H9 (cell line): ENCODE measurements at regions not wholly inside any gene's neighbourhood (a gene's known extent, or its start where the extent isn't known, plus 50 kb on each side); places are given as distances from the start of the nearest gene placed in this dataset.

Source experiments
- DNase-seq: peaks from one replicate; pipeline ENCODE4 v3.0.0-alpha.2; 2017
- H2AFZ ChIP-seq: one replicate; pipeline ENCODE4 v1.6.1; 2013; ENCODE audit warnings: mild to moderate bottlenecking, low read length, control low read depth, moderate library complexity
- H2AK5ac ChIP-seq: 2 replicates; pipeline ENCODE4 v1.6.1; 2013; ENCODE audit warnings: low read length, control low read depth, mixed read lengths; ENCODE audit not compliant: insufficient read length
- H2BK120ac ChIP-seq: one replicate; pipeline ENCODE4 v1.6.1; 2013; ENCODE audit warnings: low read depth, mild to moderate bottlenecking, low read length, control low read depth, inconsistent platforms; ENCODE audit not compliant: poor library complexity, severe bottlenecking
- H2BK12ac ChIP-seq: 2 replicates; pipeline ENCODE4 v1.6.1; 2013; ENCODE audit warnings: low read length, control low read depth, mixed read lengths, low read depth; ENCODE audit not compliant: insufficient read length
- H2BK15ac ChIP-seq: 2 replicates; pipeline ENCODE4 v1.6.1; 2013; ENCODE audit warnings: low read depth, low read length, control low read depth
- H2BK20ac ChIP-seq: one replicate; pipeline ENCODE4 v1.6.1; 2013; ENCODE audit warnings: low read depth, mild to moderate bottlenecking, low read length, control low read depth, inconsistent platforms; ENCODE audit not compliant: poor library complexity, severe bottlenecking
- H2BK5ac ChIP-seq: 2 replicates; pipeline ENCODE4 v1.6.1; 2013; ENCODE audit warnings: low read length, control low read depth, mixed read lengths; ENCODE audit not compliant: insufficient read length
- H3K14ac ChIP-seq: 2 replicates; pipeline ENCODE4 v1.6.1; 2013; ENCODE audit warnings: low read length, control low read depth; ENCODE audit not compliant: insufficient read depth
- H3K18ac ChIP-seq: 2 replicates; pipeline ENCODE4 v1.6.1; 2013; ENCODE audit warnings: low read depth, mild to moderate bottlenecking, mixed read lengths, low read length, control low read depth; ENCODE audit not compliant: insufficient read length
- H3K23ac ChIP-seq: 2 replicates; pipeline ENCODE4 v1.6.1; 2013; ENCODE audit warnings: low read length, control low read depth, mixed read lengths, low read depth; ENCODE audit not compliant: insufficient read length
- H3K23me2 ChIP-seq: 2 replicates; pipeline ENCODE4 v1.6.1; 2013; ENCODE audit warnings: low read depth, mild to moderate bottlenecking, mixed read lengths, low read length, control low read depth; ENCODE audit not compliant: insufficient read length, poor library complexity, severe bottlenecking
- H3K27ac ChIP-seq: 2 replicates; pipeline ENCODE4 v1.5.1; 2013; ENCODE audit warnings: low read length, control low read depth, mixed read lengths, low read depth; ENCODE audit not compliant: insufficient read length
- H3K27me3 ChIP-seq: 2 replicates; pipeline ENCODE4 v1.6.1; 2013; ENCODE audit warnings: low read length, control low read depth, inconsistent platforms; ENCODE audit not compliant: insufficient read depth
- H3K4ac ChIP-seq: 2 replicates; pipeline ENCODE4 v1.6.1; 2013; ENCODE audit warnings: low read depth, mild to moderate bottlenecking, control low read depth, inconsistent platforms, low read length, moderate library complexity
- H3K4me1 ChIP-seq: 2 replicates; pipeline ENCODE4 v1.6.1; 2013; ENCODE audit warnings: low read length, control low read depth, inconsistent platforms; ENCODE audit not compliant: insufficient read depth
- H3K4me2 ChIP-seq: 2 replicates; pipeline ENCODE4 v1.6.1; 2013; ENCODE audit warnings: low read length, control low read depth, mixed read lengths; ENCODE audit not compliant: insufficient read length, insufficient read depth
- H3K56ac ChIP-seq: 2 replicates; pipeline ENCODE4 v1.6.1; 2013; ENCODE audit warnings: low read depth, mild to moderate bottlenecking, mixed read lengths, low read length, control low read depth; ENCODE audit not compliant: insufficient read length
- H3K79me1 ChIP-seq: 2 replicates; pipeline ENCODE4 v1.6.1; 2013; ENCODE audit warnings: low read depth, mild to moderate bottlenecking, moderate library complexity, low read length, control low read depth, inconsistent platforms; ENCODE audit not compliant: insufficient read depth, poor library complexity, severe bottlenecking
- H3K79me2 ChIP-seq: 2 replicates; pipeline ENCODE4 v1.6.1; 2013; ENCODE audit warnings: low read length, control low read depth, inconsistent platforms; ENCODE audit not compliant: insufficient read depth
- H3K9ac ChIP-seq: 2 replicates; pipeline ENCODE4 v1.6.1; 2013; ENCODE audit warnings: low read length, control low read depth, mixed read lengths; ENCODE audit not compliant: insufficient read length; ENCODE audit errors: extremely low read depth
- H3K9me3 ChIP-seq: one replicate; pipeline ENCODE4 v1.6.1; 2013; ENCODE audit warnings: low read depth, low read length, inconsistent platforms; ENCODE audit not compliant: control insufficient read depth
- H3T11ph ChIP-seq: one replicate; pipeline ENCODE4 v1.6.1; 2013; ENCODE audit warnings: mild to moderate bottlenecking, low read length, control low read depth, inconsistent platforms
- H4K20me1 ChIP-seq: one replicate; pipeline ENCODE4 v1.6.1; 2013; ENCODE audit not compliant: control insufficient read depth, insufficient read length, insufficient read depth
- H4K5ac ChIP-seq: 2 replicates; pipeline ENCODE4 v1.6.1; 2013; ENCODE audit warnings: low read depth, mild to moderate bottlenecking, mixed read lengths, low read length, control low read depth; ENCODE audit not compliant: insufficient read length
- H4K8ac ChIP-seq: replicated peaks from 2 replicates; pipeline ENCODE4 v1.6.1; 2013; ENCODE audit warnings: low read length, control low read depth, mixed read lengths, low read depth; ENCODE audit not compliant: insufficient read length
- H4K91ac ChIP-seq: 2 replicates; pipeline ENCODE4 v1.6.1; 2013; ENCODE audit warnings: low read depth, mild to moderate bottlenecking, moderate library complexity, mixed read lengths, low read length, control low read depth; ENCODE audit not compliant: insufficient read length
- H3K27ac Mint-ChIP-seq, 3 experiments: 2 replicates in 2 of 3; 3 replicates in 1 of 3; pipeline ENCODE4 v1.8.0; 2020 to 2021; ENCODE audit warnings: mixed read lengths in 3 of 3, mild to moderate bottlenecking in 1 of 3, moderate library complexity in 1 of 3
- H3K27me3 Mint-ChIP-seq: 2 replicates; pipeline ENCODE4 v1.8.0; 2021; ENCODE audit warnings: low read depth, mild to moderate bottlenecking, moderate library complexity, mixed read lengths
- H3K36me3 Mint-ChIP-seq, 3 experiments: 2 replicates in 2 of 3; 3 replicates in 1 of 3; pipeline ENCODE4 v1.8.0; 2020 to 2021; ENCODE audit warnings: low read depth in 3 of 3, mixed read lengths in 3 of 3; ENCODE audit not compliant: insufficient read depth in 1 of 3
- H3K4me1 Mint-ChIP-seq, 2 experiments: 2 replicates each; pipeline ENCODE4 v1.8.0; 2020; ENCODE audit warnings: mixed read lengths in 2 of 2
- H3K4me3 Mint-ChIP-seq, 2 experiments: 2 replicates in 1 of 2; 3 replicates in 1 of 2; pipeline ENCODE4 v1.8.0; 2020 to 2021; ENCODE audit warnings: mild to moderate bottlenecking in 2 of 2, mixed read lengths in 2 of 2, moderate library complexity in 1 of 2
- H3K9me3 Mint-ChIP-seq, 2 experiments: 2 replicates in 1 of 2; 3 replicates in 1 of 2; pipeline ENCODE4 v1.8.0; 2020; ENCODE audit warnings: mild to moderate bottlenecking in 2 of 2, mixed read lengths in 2 of 2, moderate library complexity in 1 of 2
- CTCF ChIP-seq: fragments of 200-600 bp; sonication (generic); conservative IDR thresholded peaks from 3 replicates; pipeline ENCODE4 v1.8.0; 2021; ENCODE audit warnings: antibody characterized with exemption, mild to moderate bottlenecking
- WGBS: extraction: QIAGEN DNeasy Blood & Tissue Kit; methylation state at CpG from one replicate; pipeline ENCODE4 v1.1.7; 2013; ENCODE audit warnings: missing lambda C conversion rate, low lambda C conversion rate, mixed read lengths; ENCODE audit not compliant: insufficient read length; ENCODE audit errors: extremely low coverage; 5-methylcytosine and 5-hydroxymethylcytosine counted together

DNA sequence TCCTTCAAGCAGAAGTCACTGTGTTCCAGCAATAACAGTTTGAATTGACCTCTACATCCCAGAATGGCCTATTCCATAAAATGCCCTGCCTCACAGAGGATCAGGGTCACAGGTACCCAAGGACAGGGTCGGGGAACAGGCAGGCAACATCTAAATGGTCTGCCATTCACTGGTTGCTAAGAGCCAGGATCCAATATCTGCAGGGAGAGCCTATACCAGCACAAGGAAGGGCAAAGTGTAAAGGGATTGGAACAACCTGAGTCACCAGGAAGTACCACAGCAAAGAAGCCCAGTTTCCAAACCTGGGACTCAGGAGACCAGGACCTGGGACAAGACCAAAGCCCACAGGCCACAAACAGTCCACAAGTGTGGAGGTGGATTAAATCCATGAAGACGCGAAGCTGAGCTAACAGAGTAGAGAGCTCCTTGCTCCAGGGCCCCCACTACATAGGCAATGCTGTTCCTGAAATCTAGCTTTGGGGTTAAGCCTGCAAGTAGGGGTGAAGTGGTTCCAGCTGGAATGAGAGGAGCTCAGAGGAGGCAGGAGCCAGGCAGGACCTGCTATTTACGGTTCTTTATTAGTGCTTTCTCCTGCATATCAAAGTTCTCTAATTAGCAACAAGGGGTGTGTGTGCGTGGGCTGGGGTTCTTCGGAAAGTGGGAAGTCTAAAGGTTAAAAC, 274.3 kb downstream of the BCL11B start:
- Histone ChIP-seq H3K4me1 (peaks cover 4% of the 10 kb centered on the region; the same call in 1 of the 2 replicates), H3K27me3 (no peaks in the 10 kb centered on the region), H3K9me3 (no peaks in the 10 kb centered on the region), H3K56ac (no peak overlapping the region), H4K5ac (no peak overlapping the region), H2AFZ (no peak overlapping the region), H4K8ac (no peak overlapping the region), H3K4me2 (no peak overlapping the region), H3K4ac (no peak overlapping the region), H3K23ac (no peak overlapping the region), H3K9ac (no peak overlapping the region), H4K91ac (no peak overlapping the region), H3K14ac (no peak overlapping the region), H3K79me1 (no peaks in the 10 kb centered on the region), H3K27ac (no peak overlapping the region), H2AK5ac (no peak overlapping the region), H3T11ph (no peak overlapping the region), H2BK120ac (no peak overlapping the region), H2BK12ac (no peak overlapping the region), H2BK20ac (no peak overlapping the region), H2BK15ac (no peak overlapping the region), H3K18ac (no peak overlapping the region), H3K79me2 (no peaks in the 10 kb centered on the region), H4K20me1 (no peaks in the 10 kb centered on the region), H3K23me2 (no peaks in the 10 kb centered on the region), H2BK5ac (no peak overlapping the region)
- peaks cover 33 to 44% of the 10 kb centered on the region in 2 experiments for H3K4me1 Mint-ChIP-seq
- no peak for DNase-seq
- peaks cover 0 to 7% (median 0%) of the 10 kb centered on the region in 3 experiments; a peak in 1 of 7 replicates for H3K36me3 Mint-ChIP-seq
- no peak overlapping the region for H3K4me3 Mint-ChIP-seq
- peaks cover 0 to 2% of the 10 kb centered on the region in 2 experiments; a peak in 1 of 5 replicates for H3K9me3 Mint-ChIP-seq
- WGBS, result no CpG with 5 or more reads among the region's 6 CpGs
- no peak for TF ChIP-seq CTCF
- peaks cover 11% of the 10 kb centered on the region for H3K27me3 Mint-ChIP-seq
- H3K27ac Mint-ChIP-seq, result no peak overlapping the region
